GM12891 (cell line): ENCODE measurements at regions not wholly inside any gene's neighbourhood (a gene's known extent, or its start where the extent isn't known, plus 50 kb on each side); places are given as distances from the start of the nearest gene placed in this dataset.
"Not testable (repeated sequence)": the region's sequence is repeated elsewhere in the genome, so short reads cannot be mapped to it uniquely, and the experiment has no call there.

ENCODE experiments used
- DNase-seq: peaks from one replicate; pipeline ENCODE4 v3.0.0; 2011; ENCODE audit warnings: low spot score; ENCODE audit not compliant: insufficient read length
- FAIRE-seq: peaks from 2 replicates; lab custom pipeline; 2011; peaks lifted over from hg19 to GRCh38; lab: Jason Lieb, UNC
- PAX5 ChIP-seq: IDR thresholded peaks from 2 replicates; pipeline ENCODE4 v1.6.1; 2011; ENCODE audit warnings: low read length, moderate library complexity, mild to moderate bottlenecking; ENCODE audit not compliant: insufficient read depth, severe bottlenecking
- POLR2A ChIP-seq: IDR thresholded peaks from 2 replicates; pipeline ENCODE4 v1.6.1; 2011; ENCODE audit warnings: low read depth, low read length, control low read depth
- POLR2AphosphoS5 ChIP-seq: IDR thresholded peaks from 2 replicates; pipeline ENCODE4 v1.6.1; 2011; ENCODE audit warnings: low read depth, low read length, control low read depth
- POU2F2 ChIP-seq: IDR thresholded peaks from 2 replicates; pipeline ENCODE4 v1.6.1; 2011; ENCODE audit warnings: low read depth, mild to moderate bottlenecking, control low read depth, low read length, moderate library complexity
- SPI1 ChIP-seq: IDR thresholded peaks from 2 replicates; pipeline ENCODE4 v1.6.1; 2011; ENCODE audit warnings: low read depth, low read length, control low read depth
- TAF1 ChIP-seq: IDR thresholded peaks from 2 replicates; pipeline ENCODE4 v1.6.1; 2011; ENCODE audit warnings: low read depth, low read length, control low read depth

GRCh38 chr4:188992706-188993105 lies 853.5 kb downstream of the TRIML1 start:
- DNase-seq (no peak), FAIRE-seq (no peak)
- TF ChIP-seq POLR2AphosphoS5 (no peak), POLR2A (no peak), POU2F2 (no peak)

GRCh38 chr4:188993871-188994270 lies 854.6 kb downstream of the TRIML1 start:
- no peak for DNase-seq
- no peak for TF ChIP-seq TAF1
- no peak for TF ChIP-seq POLR2A
- TF ChIP-seq SPI1 = no peak
- TF ChIP-seq PAX5 = no peak
- no peak for TF ChIP-seq POU2F2
- TF ChIP-seq POLR2AphosphoS5 = no peak
- no peak for FAIRE-seq

GRCh38 chr4:189001283-189001970 lies 862.2 kb downstream of the TRIML1 start:
- no peak for FAIRE-seq
- DNase-seq = no peak
- TF ChIP-seq SPI1 = no peak
- TF ChIP-seq POLR2A = no peak
- TF ChIP-seq POU2F2 = no peak

DNA sequence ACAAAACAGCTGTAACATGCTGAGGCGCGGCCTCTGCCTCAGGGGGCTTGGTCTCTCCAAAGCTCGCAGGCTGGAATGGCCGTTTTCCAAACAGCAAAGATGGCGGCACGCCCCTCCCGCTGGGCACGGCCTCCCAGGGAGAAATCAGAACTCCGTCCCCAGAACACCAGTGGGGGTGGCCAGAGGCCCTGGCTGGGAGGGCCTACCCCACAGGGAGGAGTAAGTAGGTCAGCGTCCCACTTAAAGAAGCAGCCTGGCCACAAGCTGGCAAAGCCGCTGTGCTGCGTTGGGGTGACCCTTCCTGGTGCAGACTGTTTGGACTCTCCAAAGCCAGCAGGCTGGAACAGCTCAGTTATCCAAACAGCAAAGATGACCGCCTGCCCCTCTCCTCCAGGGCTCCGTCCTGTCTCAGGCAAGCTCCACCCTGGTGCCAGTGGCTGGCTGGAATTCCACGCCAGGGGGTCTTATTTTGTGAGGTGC lies 862.8 kb downstream of the TRIML1 start:
- DNase-seq (no peak), FAIRE-seq (no peak)
- no peak for TF ChIP-seq POU2F2
- TF ChIP-seq POLR2A = no peak
- TF ChIP-seq PAX5 = no peak
- no peak for TF ChIP-seq POLR2AphosphoS5
- TF ChIP-seq TAF1 = no peak
- no peak for TF ChIP-seq SPI1

DNA sequence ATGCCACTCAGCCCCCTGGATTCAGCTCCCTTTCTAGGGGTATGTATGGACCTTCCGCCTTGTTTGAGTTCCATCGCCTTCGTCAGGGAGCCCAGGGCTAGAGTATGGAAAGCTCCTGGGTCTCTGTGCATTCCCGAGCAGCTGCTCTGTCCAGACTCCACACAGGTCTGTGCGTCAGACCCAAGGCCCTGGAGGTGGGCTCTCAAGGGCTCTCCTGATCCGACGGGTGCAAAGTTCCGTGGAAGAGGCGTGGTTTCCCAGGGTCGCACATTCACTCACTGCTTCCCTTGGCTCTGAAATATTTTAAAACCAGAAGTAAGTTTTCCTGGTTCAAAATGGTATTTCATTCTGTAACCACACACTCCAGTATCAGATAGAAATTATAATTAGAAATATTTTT lies 863.2 kb downstream of the TRIML1 start:
- DNase-seq (no peak), FAIRE-seq (no peak)
- TF ChIP-seq POLR2AphosphoS5 = no peak
- no peak for TF ChIP-seq SPI1
- TF ChIP-seq PAX5 = no peak
- no peak for TF ChIP-seq TAF1
- TF ChIP-seq POLR2A = no peak
- TF ChIP-seq POU2F2 = no peak

DNA sequence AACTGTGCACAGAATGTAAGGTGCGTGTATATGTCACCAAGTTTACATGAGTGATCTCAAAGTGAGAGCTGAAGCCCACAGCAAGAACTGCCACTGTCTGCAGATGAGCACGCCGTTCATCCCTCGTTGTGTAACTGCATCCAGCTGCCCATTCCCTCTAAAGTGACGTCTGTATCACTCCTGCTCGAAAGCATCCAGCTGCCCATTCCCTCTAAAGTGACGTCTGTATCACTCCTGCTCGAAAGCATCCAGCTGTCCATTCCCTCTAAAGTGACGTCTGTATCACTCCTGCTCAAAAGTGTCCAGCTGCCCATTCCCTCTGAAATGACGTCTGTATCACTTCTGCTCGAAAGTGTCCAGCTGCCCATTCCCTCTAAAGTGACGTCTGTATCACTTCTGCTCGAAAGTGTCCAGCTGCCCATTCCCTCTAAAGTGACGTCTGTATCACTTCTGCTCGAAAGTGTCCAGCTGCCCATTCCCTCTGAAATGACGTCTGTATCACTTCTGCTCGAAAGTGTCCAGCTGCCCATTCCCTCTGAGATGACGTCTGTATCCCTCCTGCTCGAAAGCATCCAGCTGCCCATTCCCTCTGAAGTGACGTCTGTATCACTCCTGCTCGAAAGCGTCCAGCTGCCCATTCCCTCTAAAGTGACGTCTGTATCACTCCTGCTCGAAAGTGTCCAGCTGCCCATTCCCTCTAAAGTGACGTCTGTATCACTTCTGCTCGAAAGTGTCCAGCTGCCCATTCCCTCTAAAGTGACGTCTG lies 871.4 kb downstream of the TRIML1 start:
- DNase-seq = not testable (repeated sequence)

GRCh38 chr4:189021831-189022230 lies 882.6 kb downstream of the TRIML1 start:
- FAIRE-seq (no peak), DNase-seq (no peak)
- TF ChIP-seq PAX5 (no peak), POU2F2 (no peak), SPI1 (no peak), POLR2AphosphoS5 (no peak), TAF1 (no peak), POLR2A (no peak)

More for the DNA sequence above, 871.4 kb downstream of the TRIML1 start:
- not testable (repeated sequence) for FAIRE-seq

- no peak for DNase-seq
- FAIRE-seq = no peak
- TF ChIP-seq PAX5 (no peak), SPI1 (no peak), POLR2AphosphoS5 (no peak), TAF1 (no peak), POU2F2 (no peak), POLR2A (no peak)
Observed at GRCh38 chr4:189022440-189023035, 883.3 kb downstream of the TRIML1 start.

DNA sequence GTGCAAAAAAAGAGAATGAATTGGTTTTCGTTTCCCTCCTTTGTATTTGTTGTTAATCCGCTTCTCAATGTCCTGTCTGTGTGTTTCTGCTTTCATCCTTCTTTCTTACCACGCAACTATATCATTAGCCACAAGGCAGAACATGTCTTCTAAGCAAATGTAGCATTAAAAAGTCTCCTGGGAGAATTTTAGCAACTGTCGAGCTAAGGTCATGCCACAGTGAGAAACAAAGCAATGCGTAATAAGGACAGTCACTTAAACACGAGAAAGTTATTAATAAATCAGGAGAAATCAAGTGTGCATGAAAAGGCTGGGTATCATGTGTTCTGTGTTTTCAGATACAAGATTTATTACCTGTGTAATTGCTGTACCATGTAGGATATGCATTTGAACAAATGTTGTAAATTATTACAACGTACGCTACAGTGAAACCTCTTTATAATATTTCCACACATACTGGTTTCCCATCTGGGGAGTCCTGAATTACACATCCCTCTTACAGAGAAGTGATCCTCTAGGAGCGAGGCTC lies 890.8 kb downstream of the TRIML1 start:
- FAIRE-seq (no peak), DNase-seq (no peak)
- TF ChIP-seq POLR2A (no peak), TAF1 (no peak), POLR2AphosphoS5 (no peak), SPI1 (no peak)

- no peak for DNase-seq
- TF ChIP-seq PAX5 (no peak), SPI1 (no peak), POLR2AphosphoS5 (no peak), POU2F2 (no peak), TAF1 (no peak), POLR2A (no peak)
- no peak for FAIRE-seq
Observed at GRCh38 chr4:189032606-189033338, 893.5 kb downstream of the TRIML1 start.
